Gastrocnemius medialis (tissue), 4 donors: ENCODE measurements at regions not wholly inside any gene's neighbourhood (a gene's known extent, or its start where the extent isn't known, plus 50 kb on each side); places are given as distances from the start of the nearest gene placed in this dataset.
"Not testable (repeated sequence)": the region's sequence is repeated elsewhere in the genome, so short reads cannot be mapped to it uniquely, and the experiment has no call there.

Source experiments
- ATAC-seq, 2 donors: fragments of 150-250 bp; one replicate each; pipeline ENCODE4 v1.9.1; 2016
- DNase-seq, 2 donors: peaks; one replicate each; pipeline ENCODE4 v3.0.0-alpha.2; 2019
- H3K27ac ChIP-seq, 4 donors: fragments of 200-600 bp; sonication (generic); 1 replicate in 1 of 4; 2 replicates in 3 of 4; pipeline ENCODE4 v1.5.1; 2016 to 2018; ENCODE audit warnings: mild to moderate bottlenecking in 2 of 4, moderate library complexity in 1 of 4
- H3K27me3 ChIP-seq, 3 donors: fragments of 200-600 bp; sonication (generic) in 2 of 3; 1 replicate in 1 of 3; 2 replicates in 2 of 3; pipeline versions ENCODE4 v1.5.1 to v1.6.0; 2016 to 2019; ENCODE audit warnings: mild to moderate bottlenecking in 1 of 3, moderate library complexity in 1 of 3
- H3K36me3 ChIP-seq, 2 donors: fragments of 200-600 bp; sonication (generic) in 1 of 2; one replicate each; pipeline ENCODE4 v1.5.1; 2017 to 2018
- H3K4me1 ChIP-seq, 2 donors: fragments of 200-600 bp; sonication (generic) in 1 of 2; one replicate each; pipeline ENCODE4 v1.5.1; 2016 to 2017; ENCODE audit warnings: mild to moderate bottlenecking in 2 of 2
- H3K4me3 ChIP-seq, 4 donors: fragments of 200-600 bp; sonication (generic) in 3 of 4; 1 replicate in 1 of 4; 2 replicates in 3 of 4; pipeline ENCODE4 v1.5.1; 2016 to 2019; ENCODE audit warnings: mild to moderate bottlenecking in 2 of 4
- H3K9me3 ChIP-seq, 3 donors: fragments of 200-600 bp; sonication (generic) in 2 of 3; 1 replicate in 1 of 3; 2 replicates in 2 of 3; pipeline ENCODE4 v1.5.1; 2016 to 2019
- CTCF ChIP-seq, 5 experiments: fragments of 450-650 bp in 3 of 5; fragments of 200-600 bp in 2 of 5; sonication (generic) in 2 of 5; IDR thresholded peaks in 4 of 5; conservative IDR thresholded peaks in 1 of 5; 1 replicate in 4 of 5; 2 replicates in 1 of 5; pipeline ENCODE4 v1.5.1; 2016 to 2019; ENCODE audit warnings: antibody characterized with exemption in 5 of 5, mild to moderate bottlenecking in 3 of 5, moderate library complexity in 3 of 5
- POLR2A ChIP-seq, 2 donors: fragments of 450-650 bp; IDR thresholded peaks; one replicate each; pipeline ENCODE4 v1.6.1; 2017; ENCODE audit warnings: antibody characterized with exemption in 2 of 2, mild to moderate bottlenecking in 2 of 2, moderate library complexity in 2 of 2
- in situ Hi-C, 4 donors: fragments of 200-750 bp; cut with MboI; loops; one replicate each; pipeline versions ENCODE4 v1.15.0 to v1.8.0; 2017; ENCODE audit warnings: low sequenced_read_pairs in 4 of 4
- intact Hi-C: fragments of 100-400 bp; cut with DNase I; formaldehyde crosslinking; loops from one replicate; pipeline ENCODE4 v1.15.1; 2023; ENCODE audit warnings: low total_unique reads

GRCh38 chr2:234363647-234364294 is 133.1 kb downstream of the ARL4C start:
- TF ChIP-seq CTCF (IDR thresholded peaks at IDR 0.05 in 4 of 5, conservative IDR thresholded peaks at IDR 0.05 in 1 of 5) = no peak
- no peak for TF ChIP-seq POLR2A (IDR thresholded peaks at IDR 0.05)
- no peaks in the 10 kb centered on the region for H3K27me3 ChIP-seq
- ATAC-seq (no peak), DNase-seq (no peak)
- in situ Hi-C loops (no loop called here), intact Hi-C loops (no loop called here)
- H3K9me3 ChIP-seq = no peaks in the 10 kb centered on the region
- H3K27ac ChIP-seq = no peak overlapping the region
- H3K4me1 ChIP-seq = no peaks in the 10 kb centered on the region
- no peaks in the 10 kb centered on the region for H3K36me3 ChIP-seq
- no peak overlapping the region for H3K4me3 ChIP-seq

- intact Hi-C loops = no loop called here
- ATAC-seq (no peak), DNase-seq (no peak)
- in situ Hi-C loops = no loop called here
- Histone ChIP-seq H3K4me3 (no peak overlapping the region), H3K9me3 (no peaks in the 10 kb centered on the region), H3K4me1 (no peaks in the 10 kb centered on the region), H3K36me3 (no peaks in the 10 kb centered on the region), H3K27me3 (no peaks in the 10 kb centered on the region), H3K27ac (no peak overlapping the region)
- TF ChIP-seq CTCF (IDR thresholded peaks at IDR 0.05 in 4 of 5, conservative IDR thresholded peaks at IDR 0.05 in 1 of 5) = no peak
- no peak for TF ChIP-seq POLR2A (IDR thresholded peaks at IDR 0.05)
These were observed 133.8 kb downstream of the ARL4C start for GRCh38 chr2:234363011-234363487.

- intact Hi-C loops, in situ Hi-C loops: not testable (repeated sequence)
These were observed 136.4 kb downstream of the ARL4C start for GRCh38 chr2:234360313-234360975.

GRCh38 chr2:234357666-234358065 is 139.2 kb downstream of the ARL4C start:
- Histone ChIP-seq H3K27ac (no peak overlapping the region), H3K4me3 (no peak overlapping the region), H3K27me3 (peaks cover 0 to 3% (median 0%) of the 10 kb centered on the region in 3 donors), H3K36me3 (no peaks in the 10 kb centered on the region), H3K9me3 (no peaks in the 10 kb centered on the region), H3K4me1 (no peaks in the 10 kb centered on the region)
- TF ChIP-seq CTCF (IDR thresholded peaks at IDR 0.05 in 4 of 5, conservative IDR thresholded peaks at IDR 0.05 in 1 of 5) = no peak
- no peak for TF ChIP-seq POLR2A (IDR thresholded peaks at IDR 0.05)
- no peak for ATAC-seq
- intact Hi-C loops (no loop called here), in situ Hi-C loops (no loop called here)
- no peak for DNase-seq

More at GRCh38 chr2:234360313-234360975, 136.4 kb downstream of the ARL4C start:
- not testable (repeated sequence) for H3K4me3 ChIP-seq, H3K27me3 ChIP-seq, H3K4me1 ChIP-seq, H3K27ac ChIP-seq, H3K9me3 ChIP-seq, ATAC-seq, DNase-seq, H3K36me3 ChIP-seq

GRCh38 chr2:234355808-234356365 is 141.0 kb downstream of the ARL4C start:
- Histone ChIP-seq H3K27me3 (peaks cover 0 to 3% (median 0%) of the 10 kb centered on the region in 3 donors), H3K4me1 (no peaks in the 10 kb centered on the region), H3K4me3 (no peak overlapping the region), H3K36me3 (no peaks in the 10 kb centered on the region), H3K9me3 (no peaks in the 10 kb centered on the region), H3K27ac (no peak overlapping the region)
- no peak for DNase-seq
- in situ Hi-C loops = no loop called here
- TF ChIP-seq CTCF (IDR thresholded peaks at IDR 0.05 in 4 of 5, conservative IDR thresholded peaks at IDR 0.05 in 1 of 5) (no peak), POLR2A (IDR thresholded peaks at IDR 0.05) (no peak)
- no peak for ATAC-seq
- intact Hi-C loops = no loop called here
